NAMALWA (cell line): ENCODE measurements at regions not wholly inside any gene's neighbourhood (a gene's known extent, or its start where the extent isn't known, plus 50 kb on each side); places are given as distances from the start of the nearest gene placed in this dataset.
"Not testable (repeated sequence)": the region's sequence is repeated elsewhere in the genome, so short reads cannot be mapped to it uniquely, and the experiment has no call there.

Experiments used
- DNase-seq: peaks from one replicate; pipeline ENCODE4 v3.0.0-alpha.2; 2015; ENCODE audit warnings: low spot score

GRCh38 chrX:85529141-85529540 is 149.7 kb upstream of the POF1B start:
- DNase-seq, result not testable (repeated sequence)

DNA sequence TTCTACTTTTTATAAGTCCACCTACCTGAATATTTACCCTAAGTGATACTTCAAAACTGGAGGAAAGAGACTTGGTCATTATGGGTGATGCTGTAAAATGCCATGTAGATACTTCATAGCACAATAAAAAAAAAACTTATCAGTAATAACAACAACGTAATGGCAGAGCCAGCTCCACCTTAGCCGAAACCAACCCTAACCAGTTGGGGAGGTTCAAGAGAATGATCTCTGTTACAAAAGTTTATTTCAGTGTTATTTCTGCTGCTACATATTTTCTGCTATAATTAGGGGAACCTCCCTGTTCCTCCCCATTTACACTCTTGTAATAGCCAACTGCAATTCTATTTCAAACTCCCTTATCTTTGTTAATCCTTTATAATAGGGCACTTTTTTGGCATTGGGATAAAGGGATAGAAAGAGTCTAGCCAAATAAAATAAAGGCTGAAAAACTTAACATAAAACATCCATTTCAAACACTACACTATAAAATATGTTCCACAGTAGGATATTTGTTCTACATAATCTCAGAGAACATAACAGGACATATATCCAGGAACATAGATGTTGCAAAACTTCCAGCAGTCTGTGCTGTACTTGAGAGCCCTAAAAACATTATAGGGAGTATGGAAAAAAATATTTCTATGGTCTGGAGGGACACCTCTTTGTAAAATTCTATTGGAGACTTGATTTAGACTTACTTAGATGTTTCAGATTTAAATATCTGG is 138.7 kb upstream of the POF1B start:
- DNase-seq, result no peak

- DNase-seq, result no peak
Observed at GRCh38 chrX:85516131-85516530, 136.7 kb upstream of the POF1B start.

DNA sequence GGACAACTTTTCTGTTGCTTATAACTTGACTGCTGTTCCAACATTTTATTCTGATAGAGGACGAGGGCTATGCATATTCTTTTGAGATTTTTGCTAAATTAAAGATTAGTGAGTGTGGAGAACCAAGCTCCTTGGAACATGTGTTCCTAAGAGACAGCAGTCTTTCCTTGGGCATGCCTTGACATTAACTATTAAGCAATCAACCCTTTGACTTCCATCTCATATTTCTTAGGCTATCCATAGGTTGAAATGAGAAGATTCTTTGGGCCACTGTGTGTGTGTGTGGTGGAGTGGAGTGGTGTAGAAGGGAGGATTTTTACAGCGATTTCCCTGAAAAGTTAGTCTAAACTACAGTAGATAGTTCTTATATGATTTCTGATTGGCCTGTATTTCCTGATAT is 127.4 kb upstream of the POF1B start:
- no peak for DNase-seq

DNA sequence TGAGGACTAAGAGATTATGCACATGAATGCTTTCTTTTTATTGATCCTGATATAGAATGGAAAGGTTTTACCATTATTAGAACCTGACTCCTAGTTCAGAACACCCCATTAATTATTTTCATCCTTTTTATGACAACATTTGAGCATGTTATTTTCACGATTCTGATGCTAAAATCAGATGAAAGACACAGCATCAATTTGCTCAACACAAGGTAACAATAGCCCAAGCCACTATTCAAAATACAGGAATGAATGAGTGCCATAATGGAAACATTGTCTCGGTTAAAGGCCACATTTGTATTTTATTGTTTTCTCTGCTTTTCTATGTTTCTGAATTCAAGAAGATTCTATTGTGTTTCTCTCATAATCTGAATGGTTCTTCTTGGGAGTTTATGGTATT is 126.3 kb upstream of the POF1B start:
- no peak for DNase-seq

DNA sequence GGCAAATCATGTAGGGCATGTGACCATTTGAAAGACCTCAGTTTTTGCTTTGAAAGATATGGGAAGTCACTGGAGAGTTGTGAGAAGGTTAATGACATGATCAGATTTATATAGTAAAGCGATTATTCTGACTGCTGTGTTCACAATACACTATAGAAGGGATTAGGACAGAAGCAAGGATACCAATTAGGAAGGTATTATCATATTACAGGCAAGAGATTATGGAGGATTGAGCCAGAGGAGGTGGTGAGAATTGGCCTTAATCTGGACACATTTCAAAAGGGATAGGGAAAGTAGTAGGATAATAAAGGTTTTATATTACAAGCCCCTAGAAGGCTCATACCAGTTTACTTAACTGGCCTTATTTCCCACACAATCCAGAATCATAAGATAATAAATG is 124.9 kb upstream of the POF1B start:
- DNase-seq, result no peak

DNA sequence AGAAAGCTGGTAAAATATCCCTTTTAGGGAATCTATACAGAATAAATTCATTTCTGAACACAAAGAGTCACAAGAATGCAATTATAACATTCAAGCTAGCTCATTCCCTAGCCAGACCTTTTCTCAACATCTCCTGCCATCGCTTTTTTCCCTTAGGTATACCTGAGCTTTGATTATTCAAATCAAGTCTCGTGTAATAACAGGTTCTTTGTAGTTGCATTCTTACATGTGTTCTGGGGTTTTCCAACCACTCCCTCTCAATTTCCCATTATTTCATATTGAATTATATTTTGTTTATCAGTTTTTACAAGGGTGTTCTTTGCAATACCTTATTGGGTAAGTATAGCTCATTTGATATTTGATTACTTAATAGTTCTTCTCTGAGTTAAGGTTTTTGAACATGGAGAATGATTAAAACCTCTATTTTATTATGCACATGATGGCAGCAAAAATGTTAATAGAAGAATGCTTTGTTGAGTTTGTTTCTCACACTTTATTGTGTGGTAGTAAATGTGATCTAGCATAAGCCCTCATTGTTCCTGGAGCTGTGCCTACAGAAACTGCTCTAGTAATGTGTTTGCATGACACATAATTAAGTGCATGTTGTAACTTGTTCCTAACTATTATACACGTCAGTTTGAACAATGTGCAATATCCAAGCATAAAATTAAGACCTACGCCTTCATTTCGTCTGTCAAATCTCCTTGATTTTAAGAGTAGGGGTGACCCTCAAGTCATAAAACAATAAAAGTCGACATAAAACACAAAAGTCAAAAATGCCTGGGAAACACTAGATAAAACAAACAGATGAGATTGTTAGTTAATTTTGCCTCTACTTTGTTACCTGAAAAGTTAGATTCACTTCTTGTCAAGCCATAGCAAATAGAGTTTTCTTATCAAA is 124.0 kb upstream of the POF1B start:
- DNase-seq, result no peak

- DNase-seq, result no peak
Observed at GRCh38 chrX:85501349-85501748, 121.9 kb upstream of the POF1B start.

DNA sequence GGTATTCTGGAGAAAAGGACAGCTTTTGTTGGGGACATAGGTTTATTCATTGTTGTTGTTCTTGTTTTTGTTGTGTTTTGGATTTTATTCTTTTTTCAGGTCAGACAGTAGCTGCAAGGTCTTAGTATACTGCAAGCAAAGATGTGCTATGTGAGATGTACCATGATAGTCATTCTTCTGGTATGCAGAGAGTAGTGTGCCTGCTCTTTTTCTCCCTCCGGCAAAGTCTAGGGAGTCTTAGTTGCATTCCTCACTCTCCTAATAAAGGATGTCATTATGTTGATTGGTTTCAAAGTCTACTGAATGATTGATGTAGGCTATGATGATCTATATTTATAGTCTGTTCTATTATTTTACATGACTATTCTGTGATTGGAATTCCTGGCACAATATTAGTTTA is 119.9 kb upstream of the POF1B start:
- no peak for DNase-seq

GRCh38 chrX:85493821-85494220 is 114.4 kb upstream of the POF1B start:
- DNase-seq, result no peak

- no peak for DNase-seq
Observed at GRCh38 chrX:85454295-85454694, 74.8 kb upstream of the POF1B start.

DNA sequence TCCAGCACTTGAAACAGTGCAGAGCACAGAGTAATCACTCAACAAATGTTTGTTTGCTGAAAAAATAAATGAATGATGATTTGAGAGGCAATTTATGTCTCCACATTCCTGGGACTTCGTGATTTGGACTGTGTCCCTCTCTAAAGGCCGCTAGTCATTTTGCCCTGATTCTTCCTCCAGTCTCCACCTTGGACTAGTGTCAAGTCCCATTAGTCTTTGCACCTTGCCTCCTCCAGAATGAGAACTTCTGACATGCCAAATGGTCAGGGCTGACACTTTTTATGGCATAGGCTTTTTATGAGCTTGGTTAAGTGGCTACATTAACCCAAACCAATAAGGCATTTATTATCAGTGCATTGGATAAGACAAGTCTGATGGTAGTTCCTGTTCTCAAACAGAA is 65.1 kb upstream of the POF1B start:
- no peak for DNase-seq
